GM23338 (cell line): ENCODE measurements at regions not wholly inside any gene's neighbourhood (a gene's known extent, or its start where the extent isn't known, plus 50 kb on each side); places are given as distances from the start of the nearest gene placed in this dataset.

ENCODE experiments used
- ATAC-seq: fragments of 200-7000 bp; cut with Tn5 transposase; 3 replicates; pipeline ENCODE4 v1.9.1; 2020
- DNase-seq: peaks from one replicate; pipeline ENCODE4 v3.0.0-alpha.2; 2015; ENCODE audit warnings: low spot score
- H2AFZ ChIP-seq: fragments of 200-600 bp; sonication (generic); 2 replicates; pipeline ENCODE4 v1.8.0; 2016; ENCODE audit warnings: antibody characterized with exemption, mild to moderate bottlenecking, moderate library complexity
- H3F3A ChIP-seq: fragments of 200-600 bp; sonication (generic); replicated peaks from 2 replicates; pipeline ENCODE4 v1.8.0; 2017; ENCODE audit warnings: antibody characterized with exemption, mixed run types, low read depth
- H3K27ac ChIP-seq: fragments of 200-600 bp; sonication (generic); 2 replicates; pipeline ENCODE4 v1.6.1; 2016; ENCODE audit warnings: low read depth
- H3K27me3 ChIP-seq: fragments of 200-600 bp; sonication (generic); 2 replicates; pipeline ENCODE4 v1.8.0; 2016; ENCODE audit warnings: mild to moderate bottlenecking, mixed run types, moderate library complexity; ENCODE audit not compliant: insufficient read depth
- H3K36me3 ChIP-seq: fragments of 200-600 bp; sonication (generic); 2 replicates; pipeline ENCODE4 v1.8.0; 2016; ENCODE audit warnings: mild to moderate bottlenecking; ENCODE audit not compliant: insufficient read depth
- H3K4me1 ChIP-seq: fragments of 200-600 bp; sonication (generic); 2 replicates; pipeline ENCODE4 v1.8.0; 2016; ENCODE audit warnings: mild to moderate bottlenecking, moderate library complexity; ENCODE audit not compliant: insufficient read depth
- H3K4me2 ChIP-seq: fragments of 200-600 bp; sonication (generic); 2 replicates; pipeline ENCODE4 v1.7.1; 2017; ENCODE audit warnings: mixed run types
- H3K4me3 ChIP-seq: fragments of 200-600 bp; sonication (generic); 2 replicates; pipeline ENCODE4 v1.6.1; 2016; ENCODE audit warnings: mixed run types
- H3K79me2 ChIP-seq: fragments of 200-600 bp; sonication (generic); replicated peaks from 2 replicates; pipeline ENCODE4 v1.8.0; 2017; ENCODE audit warnings: mild to moderate bottlenecking; ENCODE audit not compliant: insufficient read depth
- H3K9me2 ChIP-seq: fragments of 200-600 bp; sonication (generic); 2 replicates; pipeline ENCODE4 v1.8.0; 2017; ENCODE audit not compliant: insufficient read depth
- H4K20me1 ChIP-seq: fragments of 200-600 bp; sonication (generic); replicated peaks from 2 replicates; pipeline ENCODE4 v1.8.0; 2017; ENCODE audit warnings: mild to moderate bottlenecking; ENCODE audit not compliant: insufficient read depth
- H3K27ac Mint-ChIP-seq: 2 replicates; pipeline ENCODE4 v1.8.0; 2020; ENCODE audit warnings: inconsistent platforms, mild to moderate bottlenecking, moderate library complexity, mixed read lengths
- H3K27me3 Mint-ChIP-seq: 3 replicates; pipeline ENCODE4 v1.8.0; 2022; ENCODE audit warnings: low read depth, mild to moderate bottlenecking, moderate library complexity, mixed read lengths, inconsistent platforms; ENCODE audit not compliant: insufficient read depth, poor library complexity
- H3K36me3 Mint-ChIP-seq: 3 replicates; pipeline ENCODE4 v1.8.0; 2021; ENCODE audit warnings: low read depth, mild to moderate bottlenecking, inconsistent platforms, moderate library complexity, mixed read lengths
- H3K4me1 Mint-ChIP-seq: 3 replicates; pipeline ENCODE4 v1.8.0; 2020; ENCODE audit warnings: mild to moderate bottlenecking, inconsistent platforms, mixed read lengths
- H3K4me3 Mint-ChIP-seq: 3 replicates; pipeline ENCODE4 v1.8.0; 2021; ENCODE audit warnings: moderate library complexity, mild to moderate bottlenecking, inconsistent platforms, mixed read lengths
- H3K9me3 Mint-ChIP-seq: 3 replicates; pipeline ENCODE4 v1.8.0; 2020; ENCODE audit warnings: moderate library complexity, mild to moderate bottlenecking, inconsistent platforms, mixed read lengths
- CREB1 ChIP-seq: fragments of 250-450 bp; sonication (Bioruptor Pico); IDR thresholded peaks from 2 replicates; pipeline ENCODE4 v1.5.0; 2020; ENCODE audit warnings: low read depth, mild to moderate bottlenecking, moderate library complexity
- EZH2phosphoT487 ChIP-seq: fragments of 200-600 bp; sonication (generic); IDR thresholded peaks from one replicate; pipeline ENCODE4 v1.8.1; 2018; ENCODE audit warnings: antibody characterized with exemption; ENCODE audit not compliant: unreplicated experiment
- JUNB ChIP-seq: IDR thresholded peaks from one replicate; pipeline ENCODE4 v1.6.1; 2016; ENCODE audit warnings: antibody characterized with exemption; ENCODE audit not compliant: unreplicated experiment
- NANOG ChIP-seq: IDR thresholded peaks from 2 replicates; pipeline ENCODE4 v1.6.1; 2016; ENCODE audit warnings: antibody characterized with exemption, borderline replicate concordance
- POLR2AphosphoS5 ChIP-seq: IDR thresholded peaks from 2 replicates; pipeline ENCODE4 v1.6.1; 2016; ENCODE audit warnings: antibody characterized with exemption, low read depth
- STAT1 ChIP-seq: IDR thresholded peaks from one replicate; pipeline ENCODE4 v1.6.1; 2016; ENCODE audit warnings: antibody characterized with exemption; ENCODE audit not compliant: unreplicated experiment
- ZNF114 ChIP-seq: fragments of 250-450 bp; sonication (Bioruptor Pico); IDR thresholded peaks from 2 replicates; pipeline ENCODE4 v1.5.0; 2020; ENCODE audit warnings: mild to moderate bottlenecking, moderate library complexity
- ZNF331 ChIP-seq: fragments of 250-450 bp; sonication (Bioruptor Pico); IDR thresholded peaks from 2 replicates; pipeline ENCODE4 v1.5.0; 2020; ENCODE audit warnings: low read depth, mild to moderate bottlenecking, moderate library complexity
- TF ChIP-seq, protein P1 (sequence below): IDR thresholded peaks from 2 replicates; pipeline ENCODE4 v1.6.1; 2016; ENCODE audit warnings: antibody characterized with exemption
- TF ChIP-seq, protein P2 (sequence below), 2 experiments: fragments of 200-600 bp in 1 of 2; sonication (generic) in 1 of 2; conservative IDR thresholded peaks; 2 replicates each; pipeline versions ENCODE4 v1.5.1 to v1.6.1; 2016 to 2017; ENCODE audit warnings: antibody characterized with exemption in 2 of 2, low read depth in 2 of 2, mild to moderate bottlenecking in 2 of 2, moderate library complexity in 1 of 2
- TF ChIP-seq, protein P3 (sequence below): fragments of 250-450 bp; sonication (Bioruptor Pico); IDR thresholded peaks from 2 replicates; pipeline ENCODE4 v1.5.0; 2020; ENCODE audit warnings: mild to moderate bottlenecking, moderate library complexity

DNA sequence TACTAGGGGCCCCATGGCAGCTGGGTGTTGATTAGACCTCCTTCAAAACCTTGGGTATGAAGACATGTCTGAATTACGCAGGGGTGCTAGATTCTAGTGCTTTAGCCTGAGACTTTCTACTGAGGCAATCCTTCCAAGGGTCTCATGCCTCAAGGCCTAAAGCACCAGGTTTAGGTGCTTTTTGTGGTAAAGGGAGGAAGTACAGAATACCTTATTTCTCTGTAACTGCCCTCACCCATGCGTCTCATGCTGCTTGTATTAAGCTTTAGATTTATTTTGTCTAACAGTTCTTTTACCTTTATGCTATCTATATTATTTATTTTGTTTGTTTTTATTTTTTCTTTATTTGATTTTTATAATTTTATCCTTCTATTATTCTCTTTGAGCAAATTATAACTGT is 190.2 kb upstream of the GK2 start:
- Histone ChIP-seq H3K4me1 (no peaks in the 10 kb centered on the region), H2AFZ (no peak overlapping the region; the same call in 1 of the 2 replicates), H3K4me3 (no peak overlapping the region), H3F3A (no peaks in the 10 kb centered on the region), H3K4me2 (no peak overlapping the region), H3K36me3 (no peaks in the 10 kb centered on the region), H4K20me1 (no peaks in the 10 kb centered on the region), H3K27me3 (no peaks in the 10 kb centered on the region), H3K79me2 (no peaks in the 10 kb centered on the region), H3K27ac (no peak overlapping the region), H3K9me2 (peaks cover 14% of the 10 kb centered on the region)
- TF ChIP-seq STAT1 (no peak), CREB1 (CRISPR knock-in tag) (no peak), EZH2phosphoT487 (no peak), ZNF114 (CRISPR knock-in tag) (no peak)
- TF ChIP-seq, protein P1, sequence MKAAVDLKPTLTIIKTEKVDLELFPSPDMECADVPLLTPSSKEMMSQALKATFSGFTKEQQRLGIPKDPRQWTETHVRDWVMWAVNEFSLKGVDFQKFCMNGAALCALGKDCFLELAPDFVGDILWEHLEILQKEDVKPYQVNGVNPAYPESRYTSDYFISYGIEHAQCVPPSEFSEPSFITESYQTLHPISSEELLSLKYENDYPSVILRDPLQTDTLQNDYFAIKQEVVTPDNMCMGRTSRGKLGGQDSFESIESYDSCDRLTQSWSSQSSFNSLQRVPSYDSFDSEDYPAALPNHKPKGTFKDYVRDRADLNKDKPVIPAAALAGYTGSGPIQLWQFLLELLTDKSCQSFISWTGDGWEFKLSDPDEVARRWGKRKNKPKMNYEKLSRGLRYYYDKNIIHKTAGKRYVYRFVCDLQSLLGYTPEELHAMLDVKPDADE = no peak
- TF ChIP-seq, protein P2, sequence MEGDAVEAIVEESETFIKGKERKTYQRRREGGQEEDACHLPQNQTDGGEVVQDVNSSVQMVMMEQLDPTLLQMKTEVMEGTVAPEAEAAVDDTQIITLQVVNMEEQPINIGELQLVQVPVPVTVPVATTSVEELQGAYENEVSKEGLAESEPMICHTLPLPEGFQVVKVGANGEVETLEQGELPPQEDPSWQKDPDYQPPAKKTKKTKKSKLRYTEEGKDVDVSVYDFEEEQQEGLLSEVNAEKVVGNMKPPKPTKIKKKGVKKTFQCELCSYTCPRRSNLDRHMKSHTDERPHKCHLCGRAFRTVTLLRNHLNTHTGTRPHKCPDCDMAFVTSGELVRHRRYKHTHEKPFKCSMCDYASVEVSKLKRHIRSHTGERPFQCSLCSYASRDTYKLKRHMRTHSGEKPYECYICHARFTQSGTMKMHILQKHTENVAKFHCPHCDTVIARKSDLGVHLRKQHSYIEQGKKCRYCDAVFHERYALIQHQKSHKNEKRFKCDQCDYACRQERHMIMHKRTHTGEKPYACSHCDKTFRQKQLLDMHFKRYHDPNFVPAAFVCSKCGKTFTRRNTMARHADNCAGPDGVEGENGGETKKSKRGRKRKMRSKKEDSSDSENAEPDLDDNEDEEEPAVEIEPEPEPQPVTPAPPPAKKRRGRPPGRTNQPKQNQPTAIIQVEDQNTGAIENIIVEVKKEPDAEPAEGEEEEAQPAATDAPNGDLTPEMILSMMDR (conservative IDR thresholded peaks at IDR 0.05; ENCODE audit: low read depth in 2 of 2) = no peak
- Mint-ChIP-seq H3K9me3 (no peaks in the 10 kb centered on the region), H3K4me3 (no peak overlapping the region), H3K4me1 (no peaks in the 10 kb centered on the region; the same call in 2 of the 3 replicates), H3K36me3 (no peaks in the 10 kb centered on the region), H3K27me3 (no peaks in the 10 kb centered on the region), H3K27ac (no peak overlapping the region)
- no peak for ATAC-seq
- no peak for DNase-seq

DNA sequence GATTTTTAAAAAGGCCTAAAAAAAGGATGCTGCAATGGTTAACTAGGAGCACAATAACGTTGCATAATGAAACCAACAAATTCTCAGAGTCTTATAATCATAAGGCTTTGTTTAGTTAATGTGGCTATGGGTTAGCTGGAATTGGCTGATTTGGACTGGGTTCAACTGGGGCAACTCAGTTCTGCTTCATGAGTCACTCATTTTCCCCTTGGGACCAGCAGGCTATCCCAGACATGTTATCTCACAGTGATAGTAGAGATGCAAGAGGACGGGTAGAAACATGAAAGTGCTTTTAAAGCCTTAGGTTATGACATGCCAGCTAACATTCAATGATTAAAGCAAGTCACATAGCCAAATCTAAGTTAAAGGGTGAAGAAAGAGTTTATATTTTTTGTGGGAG is 189.2 kb upstream of the GK2 start:
- no peak for DNase-seq
- H3K9me2 ChIP-seq = peaks cover 13% of the 10 kb centered on the region
- peaks cover 4% of the 10 kb centered on the region for H3K4me1 Mint-ChIP-seq
- no peaks in the 10 kb centered on the region for H3K36me3 ChIP-seq
- H3K27me3 ChIP-seq = no peaks in the 10 kb centered on the region
- H3K79me2 ChIP-seq = no peaks in the 10 kb centered on the region
- H3F3A ChIP-seq = no peaks in the 10 kb centered on the region
- no peak overlapping the region for H3K4me2 ChIP-seq
- H3K9me3 Mint-ChIP-seq = no peaks in the 10 kb centered on the region
- no peak overlapping the region for H3K4me3 ChIP-seq
- no peaks in the 10 kb centered on the region for H3K36me3 Mint-ChIP-seq
- no peaks in the 10 kb centered on the region for H3K27me3 Mint-ChIP-seq
- no peak overlapping the region for H3K4me3 Mint-ChIP-seq
- H3K27ac ChIP-seq = no peak overlapping the region
- H3K4me1 ChIP-seq = no peaks in the 10 kb centered on the region
- no peak for ATAC-seq
- H2AFZ ChIP-seq = no peak overlapping the region
- H4K20me1 ChIP-seq = no peaks in the 10 kb centered on the region
- H3K27ac Mint-ChIP-seq = no peak overlapping the region
- TF ChIP-seq, protein P3, sequence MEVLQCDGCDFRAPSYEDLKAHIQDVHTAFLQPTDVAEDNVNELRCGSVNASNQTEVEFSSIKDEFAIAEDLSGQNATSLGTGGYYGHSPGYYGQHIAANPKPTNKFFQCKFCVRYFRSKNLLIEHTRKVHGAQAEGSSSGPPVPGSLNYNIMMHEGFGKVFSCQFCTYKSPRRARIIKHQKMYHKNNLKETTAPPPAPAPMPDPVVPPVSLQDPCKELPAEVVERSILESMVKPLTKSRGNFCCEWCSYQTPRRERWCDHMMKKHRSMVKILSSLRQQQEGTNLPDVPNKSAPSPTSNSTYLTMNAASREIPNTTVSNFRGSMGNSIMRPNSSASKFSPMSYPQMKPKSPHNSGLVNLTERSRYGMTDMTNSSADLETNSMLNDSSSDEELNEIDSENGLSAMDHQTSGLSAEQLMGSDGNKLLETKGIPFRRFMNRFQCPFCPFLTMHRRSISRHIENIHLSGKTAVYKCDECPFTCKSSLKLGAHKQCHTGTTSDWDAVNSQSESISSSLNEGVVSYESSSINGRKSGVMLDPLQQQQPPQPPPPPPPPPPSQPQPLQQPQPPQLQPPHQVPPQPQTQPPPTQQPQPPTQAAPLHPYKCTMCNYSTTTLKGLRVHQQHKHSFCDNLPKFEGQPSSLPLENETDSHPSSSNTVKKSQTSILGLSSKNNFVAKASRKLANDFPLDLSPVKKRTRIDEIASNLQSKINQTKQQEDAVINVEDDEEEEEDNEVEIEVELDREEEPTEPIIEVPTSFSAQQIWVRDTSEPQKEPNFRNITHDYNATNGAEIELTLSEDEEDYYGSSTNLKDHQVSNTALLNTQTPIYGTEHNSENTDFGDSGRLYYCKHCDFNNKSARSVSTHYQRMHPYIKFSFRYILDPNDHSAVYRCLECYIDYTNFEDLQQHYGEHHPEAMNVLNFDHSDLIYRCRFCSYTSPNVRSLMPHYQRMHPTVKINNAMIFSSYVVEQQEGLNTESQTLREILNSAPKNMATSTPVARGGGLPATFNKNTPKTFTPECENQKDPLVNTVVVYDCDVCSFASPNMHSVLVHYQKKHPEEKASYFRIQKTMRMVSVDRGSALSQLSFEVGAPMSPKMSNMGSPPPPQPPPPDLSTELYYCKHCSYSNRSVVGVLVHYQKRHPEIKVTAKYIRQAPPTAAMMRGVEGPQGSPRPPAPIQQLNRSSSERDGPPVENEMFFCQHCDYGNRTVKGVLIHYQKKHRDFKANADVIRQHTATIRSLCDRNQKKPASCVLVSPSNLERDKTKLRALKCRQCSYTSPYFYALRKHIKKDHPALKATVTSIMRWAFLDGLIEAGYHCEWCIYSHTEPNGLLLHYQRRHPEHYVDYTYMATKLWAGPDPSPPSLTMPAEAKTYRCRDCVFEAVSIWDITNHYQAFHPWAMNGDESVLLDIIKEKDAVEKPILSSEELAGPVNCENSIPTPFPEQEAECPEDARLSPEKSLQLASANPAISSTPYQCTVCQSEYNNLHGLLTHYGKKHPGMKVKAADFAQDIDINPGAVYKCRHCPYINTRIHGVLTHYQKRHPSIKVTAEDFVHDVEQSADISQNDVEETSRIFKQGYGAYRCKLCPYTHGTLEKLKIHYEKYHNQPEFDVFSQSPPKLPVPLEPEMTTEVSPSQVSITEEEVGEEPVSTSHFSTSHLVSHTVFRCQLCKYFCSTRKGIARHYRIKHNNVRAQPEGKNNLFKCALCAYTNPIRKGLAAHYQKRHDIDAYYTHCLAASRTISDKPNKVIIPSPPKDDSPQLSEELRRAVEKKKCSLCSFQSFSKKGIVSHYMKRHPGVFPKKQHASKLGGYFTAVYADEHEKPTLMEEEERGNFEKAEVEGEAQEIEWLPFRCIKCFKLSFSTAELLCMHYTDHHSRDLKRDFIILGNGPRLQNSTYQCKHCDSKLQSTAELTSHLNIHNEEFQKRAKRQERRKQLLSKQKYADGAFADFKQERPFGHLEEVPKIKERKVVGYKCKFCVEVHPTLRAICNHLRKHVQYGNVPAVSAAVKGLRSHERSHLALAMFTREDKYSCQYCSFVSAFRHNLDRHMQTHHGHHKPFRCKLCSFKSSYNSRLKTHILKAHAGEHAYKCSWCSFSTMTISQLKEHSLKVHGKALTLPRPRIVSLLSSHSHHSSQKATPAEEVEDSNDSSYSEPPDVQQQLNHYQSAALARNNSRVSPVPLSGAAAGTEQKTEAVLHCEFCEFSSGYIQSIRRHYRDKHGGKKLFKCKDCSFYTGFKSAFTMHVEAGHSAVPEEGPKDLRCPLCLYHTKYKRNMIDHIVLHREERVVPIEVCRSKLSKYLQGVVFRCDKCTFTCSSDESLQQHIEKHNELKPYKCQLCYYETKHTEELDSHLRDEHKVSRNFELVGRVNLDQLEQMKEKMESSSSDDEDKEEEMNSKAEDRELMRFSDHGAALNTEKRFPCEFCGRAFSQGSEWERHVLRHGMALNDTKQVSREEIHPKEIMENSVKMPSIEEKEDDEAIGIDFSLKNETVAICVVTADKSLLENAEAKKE (CRISPR knock-in tag) = no peak
- TF ChIP-seq POLR2AphosphoS5 (no peak), ZNF331 (CRISPR knock-in tag) (no peak), JUNB (no peak), STAT1 (no peak), EZH2phosphoT487 (no peak), NANOG (no peak)
- TF ChIP-seq, protein P1 = no peak
